Activated naive CD8-positive, alpha-beta T cell treated with anti-CD3 and anti-CD28 coated beads, Interleukin-2, amount 50 U/mL, for 24 hours (primary cell): ENCODE measurements at regions not wholly inside any gene's neighbourhood (a gene's known extent, or its start where the extent isn't known, plus 50 kb on each side); places are given as distances from the start of the nearest gene placed in this dataset.
"Not testable (repeated sequence)": the region's sequence is repeated elsewhere in the genome, so short reads cannot be mapped to it uniquely, and the experiment has no call there.

Source experiments
- ATAC-seq: fragments of 150-1000 bp; cut with Tn5 transposase; one replicate; pipeline ENCODE4 v1.10.0; 2021
- DNase-seq: peaks from one replicate; pipeline ENCODE4 v3.0.0; 2021
- H3K27ac Mint-ChIP-seq: one replicate; pipeline ENCODE4 v1.8.0; 2021; ENCODE audit warnings: mild to moderate bottlenecking, mixed read lengths
- H3K27me3 Mint-ChIP-seq: one replicate; pipeline ENCODE4 v1.8.0; 2021; ENCODE audit warnings: mixed read lengths
- H3K36me3 Mint-ChIP-seq: one replicate; pipeline ENCODE4 v1.8.0; 2021; ENCODE audit warnings: low read depth, mixed read lengths
- H3K4me1 Mint-ChIP-seq: one replicate; pipeline ENCODE4 v1.8.0; 2021; ENCODE audit warnings: mixed read lengths
- H3K4me3 Mint-ChIP-seq: one replicate; pipeline ENCODE4 v1.8.0; 2021; ENCODE audit warnings: mild to moderate bottlenecking, moderate library complexity, mixed read lengths
- H3K9me3 Mint-ChIP-seq: one replicate; pipeline ENCODE4 v1.8.0; 2021; ENCODE audit warnings: mixed read lengths

- Mint-ChIP-seq H3K4me3 (no peak overlapping the region), H3K9me3 (no peaks in the 10 kb centered on the region), H3K27ac (no peak overlapping the region), H3K36me3 (no peaks in the 10 kb centered on the region), H3K27me3 (peaks cover 2% of the 10 kb centered on the region), H3K4me1 (no peaks in the 10 kb centered on the region)
- DNase-seq (no peak), ATAC-seq (no peak)
Observed at GRCh38 chr10:61217851-61218565, 235.2 kb downstream of the TMEM26 start.

- DNase-seq, result no peak
- no peak for ATAC-seq
- H3K36me3 Mint-ChIP-seq, result no peaks in the 10 kb centered on the region
- no peaks in the 10 kb centered on the region for H3K27me3 Mint-ChIP-seq
- H3K27ac Mint-ChIP-seq, result no peak overlapping the region
- H3K9me3 Mint-ChIP-seq, result no peaks in the 10 kb centered on the region
- H3K4me3 Mint-ChIP-seq, result no peak overlapping the region
- H3K4me1 Mint-ChIP-seq, result no peaks in the 10 kb centered on the region
Observed at GRCh38 chr10:61215246-61215645, 237.9 kb downstream of the TMEM26 start.

GRCh38 chr10:61211468-61211867 lies 241.7 kb downstream of the TMEM26 start:
- H3K27me3 Mint-ChIP-seq, result no peaks in the 10 kb centered on the region
- no peak overlapping the region for H3K4me3 Mint-ChIP-seq
- no peaks in the 10 kb centered on the region for H3K4me1 Mint-ChIP-seq
- no peak overlapping the region for H3K27ac Mint-ChIP-seq
- DNase-seq (no peak), ATAC-seq (no peak)
- no peaks in the 10 kb centered on the region for H3K9me3 Mint-ChIP-seq
- no peaks in the 10 kb centered on the region for H3K36me3 Mint-ChIP-seq

- Mint-ChIP-seq H3K36me3 (no peaks in the 10 kb centered on the region), H3K27me3 (no peaks in the 10 kb centered on the region), H3K27ac (no peak overlapping the region), H3K4me1 (no peaks in the 10 kb centered on the region), H3K9me3 (peaks cover 8% of the 10 kb centered on the region), H3K4me3 (no peak overlapping the region)
- ATAC-seq (no peak), DNase-seq (no peak)
Observed at GRCh38 chr10:61197057-61197456, 253.1 kb upstream of the RHOBTB1 start.

GRCh38 chr10:61195211-61195610 lies 251.2 kb upstream of the RHOBTB1 start:
- no peak overlapping the region for H3K27ac Mint-ChIP-seq
- ATAC-seq, result no peak
- H3K4me1 Mint-ChIP-seq, result no peaks in the 10 kb centered on the region
- no peak for DNase-seq
- no peak overlapping the region for H3K4me3 Mint-ChIP-seq
- no peaks in the 10 kb centered on the region for H3K36me3 Mint-ChIP-seq
- H3K27me3 Mint-ChIP-seq, result no peaks in the 10 kb centered on the region
- peaks cover 8% of the 10 kb centered on the region for H3K9me3 Mint-ChIP-seq

GRCh38 chr10:61192589-61192988 lies 248.6 kb upstream of the RHOBTB1 start:
- not testable (repeated sequence) for H3K9me3 Mint-ChIP-seq, H3K4me1 Mint-ChIP-seq, H3K36me3 Mint-ChIP-seq, DNase-seq, H3K27ac Mint-ChIP-seq, H3K4me3 Mint-ChIP-seq, H3K27me3 Mint-ChIP-seq, ATAC-seq

GRCh38 chr10:61192042-61192441 lies 248.1 kb upstream of the RHOBTB1 start:
- H3K27me3 Mint-ChIP-seq, result no peaks in the 10 kb centered on the region
- no peaks in the 10 kb centered on the region for H3K36me3 Mint-ChIP-seq
- no peaks in the 10 kb centered on the region for H3K4me1 Mint-ChIP-seq
- DNase-seq, result no peak
- no peak overlapping the region for H3K4me3 Mint-ChIP-seq
- no peak for ATAC-seq
- H3K27ac Mint-ChIP-seq, result no peak overlapping the region
- H3K9me3 Mint-ChIP-seq, result peaks cover 8% of the 10 kb centered on the region

- Mint-ChIP-seq H3K27ac (no peak overlapping the region), H3K9me3 (peaks cover 8% of the 10 kb centered on the region), H3K4me3 (no peak overlapping the region), H3K27me3 (no peaks in the 10 kb centered on the region), H3K4me1 (no peaks in the 10 kb centered on the region), H3K36me3 (no peaks in the 10 kb centered on the region)
- DNase-seq, result no peak
- ATAC-seq, result no peak
Observed at GRCh38 chr10:61189912-61190311, 245.9 kb upstream of the RHOBTB1 start.

GRCh38 chr10:61188691-61189090 lies 244.7 kb upstream of the RHOBTB1 start:
- no peaks in the 10 kb centered on the region for H3K36me3 Mint-ChIP-seq
- DNase-seq (no peak), ATAC-seq (no peak)
- H3K9me3 Mint-ChIP-seq, result peaks cover 10% of the 10 kb centered on the region
- no peaks in the 10 kb centered on the region for H3K27me3 Mint-ChIP-seq
- H3K4me1 Mint-ChIP-seq, result no peaks in the 10 kb centered on the region
- H3K4me3 Mint-ChIP-seq, result no peak overlapping the region
- no peak overlapping the region for H3K27ac Mint-ChIP-seq

GRCh38 chr10:61188101-61188500 lies 244.1 kb upstream of the RHOBTB1 start:
- H3K36me3 Mint-ChIP-seq, result no peaks in the 10 kb centered on the region
- no peak overlapping the region for H3K27ac Mint-ChIP-seq
- DNase-seq (no peak), ATAC-seq (no peak)
- no peaks in the 10 kb centered on the region for H3K4me1 Mint-ChIP-seq
- H3K9me3 Mint-ChIP-seq, result peaks cover 9% of the 10 kb centered on the region
- H3K4me3 Mint-ChIP-seq, result no peak overlapping the region
- no peaks in the 10 kb centered on the region for H3K27me3 Mint-ChIP-seq

- no peaks in the 10 kb centered on the region for H3K4me1 Mint-ChIP-seq
Observed at GRCh38 chr10:61187601-61188000, 243.6 kb upstream of the RHOBTB1 start.

GRCh38 chr10:61186408-61186807 lies 242.4 kb upstream of the RHOBTB1 start:
- Mint-ChIP-seq H3K27ac (no peak overlapping the region), H3K4me3 (no peak overlapping the region), H3K9me3 (peaks cover 5% of the 10 kb centered on the region), H3K27me3 (no peaks in the 10 kb centered on the region), H3K36me3 (no peaks in the 10 kb centered on the region), H3K4me1 (no peaks in the 10 kb centered on the region)
- DNase-seq (no peak), ATAC-seq (no peak)

More at GRCh38 chr10:61187601-61188000, 243.6 kb upstream of the RHOBTB1 start:
- Mint-ChIP-seq H3K4me3 (no peak overlapping the region), H3K36me3 (no peaks in the 10 kb centered on the region), H3K9me3 (peaks cover 5% of the 10 kb centered on the region), H3K27me3 (no peaks in the 10 kb centered on the region), H3K27ac (no peak overlapping the region)
- no peak for DNase-seq
- no peak for ATAC-seq

- Mint-ChIP-seq H3K4me1 (no peaks in the 10 kb centered on the region), H3K27ac (no peak overlapping the region), H3K9me3 (peaks cover 5% of the 10 kb centered on the region), H3K4me3 (no peak overlapping the region), H3K36me3 (no peaks in the 10 kb centered on the region), H3K27me3 (no peaks in the 10 kb centered on the region)
- ATAC-seq (no peak), DNase-seq (no peak)
Observed at GRCh38 chr10:61184429-61184828, 240.4 kb upstream of the RHOBTB1 start.

- H3K27ac Mint-ChIP-seq, result no peak overlapping the region
- H3K36me3 Mint-ChIP-seq, result no peaks in the 10 kb centered on the region
- no peaks in the 10 kb centered on the region for H3K27me3 Mint-ChIP-seq
- ATAC-seq (no peak), DNase-seq (no peak)
- no peaks in the 10 kb centered on the region for H3K4me1 Mint-ChIP-seq
- H3K4me3 Mint-ChIP-seq, result no peak overlapping the region
- H3K9me3 Mint-ChIP-seq, result peaks cover 5% of the 10 kb centered on the region
Observed at GRCh38 chr10:61183967-61184366, 240.0 kb upstream of the RHOBTB1 start.

- ATAC-seq (no peak), DNase-seq (no peak)
- no peaks in the 10 kb centered on the region for H3K27me3 Mint-ChIP-seq
- no peaks in the 10 kb centered on the region for H3K36me3 Mint-ChIP-seq
- H3K4me3 Mint-ChIP-seq, result no peak overlapping the region
- no peak overlapping the region for H3K27ac Mint-ChIP-seq
- peaks cover 5% of the 10 kb centered on the region for H3K9me3 Mint-ChIP-seq
- H3K4me1 Mint-ChIP-seq, result no peaks in the 10 kb centered on the region
Observed at GRCh38 chr10:61181832-61182231, 237.8 kb upstream of the RHOBTB1 start.

GRCh38 chr10:61179771-61180170 lies 235.8 kb upstream of the RHOBTB1 start:
- H3K4me1 Mint-ChIP-seq, result no peaks in the 10 kb centered on the region
- ATAC-seq (no peak), DNase-seq (no peak)
- H3K27me3 Mint-ChIP-seq, result no peaks in the 10 kb centered on the region
- peaks cover 5% of the 10 kb centered on the region for H3K9me3 Mint-ChIP-seq
- H3K4me3 Mint-ChIP-seq, result no peak overlapping the region
- H3K36me3 Mint-ChIP-seq, result no peaks in the 10 kb centered on the region
- H3K27ac Mint-ChIP-seq, result no peak overlapping the region
